Lower lobe of right lung (tissue), 2 donors: ENCODE measurements at regions not wholly inside any gene's neighbourhood (a gene's known extent, or its start where the extent isn't known, plus 50 kb on each side); places are given as distances from the start of the nearest gene placed in this dataset.

Experiments
- ATAC-seq, 2 donors: fragments of 200-7000 bp; cut with Tn5 transposase; one replicate each; pipeline ENCODE4 v1.9.1; 2020 to 2022; ENCODE audit warnings: mild to moderate bottlenecking in 2 of 2, moderate library complexity in 2 of 2
- DNase-seq: peaks from one replicate; pipeline ENCODE4 v3.0.0-alpha.2; 2020
- H3K27ac ChIP-seq: fragments of 200-600 bp; one replicate; pipeline ENCODE4 v1.8.0; 2022
- H3K27me3 ChIP-seq: fragments of 200-600 bp; one replicate; pipeline ENCODE4 v1.8.0; 2022; ENCODE audit warnings: low read depth
- H3K36me3 ChIP-seq: fragments of 200-600 bp; one replicate; pipeline ENCODE4 v1.8.0; 2022; ENCODE audit warnings: mild to moderate bottlenecking
- H3K4me1 ChIP-seq: fragments of 200-600 bp; one replicate; pipeline ENCODE4 v1.8.0; 2022
- H3K4me3 ChIP-seq: fragments of 200-600 bp; one replicate; pipeline ENCODE4 v1.8.0; 2022; ENCODE audit warnings: mild to moderate bottlenecking
- H3K9me3 ChIP-seq: fragments of 200-600 bp; one replicate; pipeline ENCODE4 v1.8.0; 2022
- intact Hi-C: fragments of 100-400 bp; cut with DNase I; formaldehyde crosslinking; loops from one replicate; pipeline ENCODE4 v1.11.0; 2022
- TF ChIP-seq, protein P1 (sequence below): fragments of 200-600 bp; IDR thresholded peaks from one replicate; pipeline ENCODE4 v1.8.0; 2022; ENCODE audit warnings: antibody characterized with exemption, mild to moderate bottlenecking
- donor health status: DM: no; HTN: yes; CAD: no; lungs with severe emphysema.

DNA sequence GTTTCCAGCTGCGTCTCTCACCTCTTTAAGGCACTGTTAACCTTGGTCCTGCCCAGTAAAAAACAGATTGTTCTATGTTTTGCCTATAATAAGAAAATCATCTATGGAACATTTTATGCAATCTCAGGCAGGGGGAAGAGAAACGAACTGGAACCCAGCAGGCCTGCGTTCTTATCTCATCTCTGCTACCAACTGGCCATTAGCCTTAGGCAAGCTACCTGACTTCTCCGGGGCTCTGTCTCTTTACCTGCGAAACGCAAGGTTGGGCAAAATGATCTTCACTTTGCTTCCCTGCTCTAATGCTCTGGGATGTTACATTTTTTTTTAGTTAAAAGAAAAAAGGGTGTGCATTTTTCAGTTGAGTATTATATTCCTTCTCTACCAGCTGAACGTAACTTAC lies 70.5 kb upstream of the WIPF1 start:
- H3K4me1 ChIP-seq: peaks cover 29% of the 10 kb centered on the region
- H3K4me3 ChIP-seq: no peak overlapping the region
- intact Hi-C loops: no loop called here
- H3K27ac ChIP-seq: no peak overlapping the region
- H3K27me3 ChIP-seq: no peaks in the 10 kb centered on the region
- no peak for DNase-seq
- peaks cover 4% of the 10 kb centered on the region for H3K36me3 ChIP-seq
- TF ChIP-seq, protein P1, sequence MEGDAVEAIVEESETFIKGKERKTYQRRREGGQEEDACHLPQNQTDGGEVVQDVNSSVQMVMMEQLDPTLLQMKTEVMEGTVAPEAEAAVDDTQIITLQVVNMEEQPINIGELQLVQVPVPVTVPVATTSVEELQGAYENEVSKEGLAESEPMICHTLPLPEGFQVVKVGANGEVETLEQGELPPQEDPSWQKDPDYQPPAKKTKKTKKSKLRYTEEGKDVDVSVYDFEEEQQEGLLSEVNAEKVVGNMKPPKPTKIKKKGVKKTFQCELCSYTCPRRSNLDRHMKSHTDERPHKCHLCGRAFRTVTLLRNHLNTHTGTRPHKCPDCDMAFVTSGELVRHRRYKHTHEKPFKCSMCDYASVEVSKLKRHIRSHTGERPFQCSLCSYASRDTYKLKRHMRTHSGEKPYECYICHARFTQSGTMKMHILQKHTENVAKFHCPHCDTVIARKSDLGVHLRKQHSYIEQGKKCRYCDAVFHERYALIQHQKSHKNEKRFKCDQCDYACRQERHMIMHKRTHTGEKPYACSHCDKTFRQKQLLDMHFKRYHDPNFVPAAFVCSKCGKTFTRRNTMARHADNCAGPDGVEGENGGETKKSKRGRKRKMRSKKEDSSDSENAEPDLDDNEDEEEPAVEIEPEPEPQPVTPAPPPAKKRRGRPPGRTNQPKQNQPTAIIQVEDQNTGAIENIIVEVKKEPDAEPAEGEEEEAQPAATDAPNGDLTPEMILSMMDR: no peak
- ATAC-seq: no peak
- no peaks in the 10 kb centered on the region for H3K9me3 ChIP-seq

DNA sequence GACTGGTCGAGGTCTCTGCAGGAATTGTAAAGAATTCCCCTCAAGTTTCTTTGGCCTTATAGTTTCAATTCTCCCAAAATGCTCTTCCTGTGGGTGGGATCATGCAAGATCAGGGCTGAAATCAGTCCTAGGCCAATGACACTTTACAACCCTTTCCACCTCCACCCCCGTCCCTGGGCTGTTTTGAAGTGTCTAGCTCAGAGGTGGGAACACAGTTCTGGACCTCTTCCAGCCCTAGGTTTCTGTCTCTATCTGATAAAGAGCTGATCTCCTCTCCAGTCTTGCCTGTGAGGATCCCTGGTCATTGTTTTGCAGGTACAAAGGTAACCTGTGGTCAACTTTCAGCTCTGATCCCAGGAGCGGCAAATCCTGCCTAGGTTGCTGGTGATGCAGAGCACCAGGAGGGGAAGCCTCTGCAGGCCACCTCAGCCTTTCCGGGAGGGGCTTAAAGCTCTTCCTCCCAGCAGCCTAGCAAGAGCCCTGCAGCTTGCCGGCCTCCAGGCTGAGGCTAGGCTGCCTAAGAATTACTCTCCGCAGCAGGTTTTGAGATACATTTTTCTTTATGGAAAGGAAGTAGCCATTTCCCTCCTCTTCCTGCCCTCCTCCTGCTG lies 69.8 kb upstream of the WIPF1 start:
- TF ChIP-seq, protein P1: no peak
- Histone ChIP-seq H3K27ac (peak overlapping the region; percentile 22), H3K4me1 (peaks cover 31% of the 10 kb centered on the region), H3K9me3 (no peaks in the 10 kb centered on the region), H3K4me3 (no peak overlapping the region), H3K36me3 (no peaks in the 10 kb centered on the region), H3K27me3 (no peaks in the 10 kb centered on the region)
- DNase-seq: no peak
- ATAC-seq: peak in 1 of 2 donors; percentile 31
- intact Hi-C loops: no loop called here

DNA sequence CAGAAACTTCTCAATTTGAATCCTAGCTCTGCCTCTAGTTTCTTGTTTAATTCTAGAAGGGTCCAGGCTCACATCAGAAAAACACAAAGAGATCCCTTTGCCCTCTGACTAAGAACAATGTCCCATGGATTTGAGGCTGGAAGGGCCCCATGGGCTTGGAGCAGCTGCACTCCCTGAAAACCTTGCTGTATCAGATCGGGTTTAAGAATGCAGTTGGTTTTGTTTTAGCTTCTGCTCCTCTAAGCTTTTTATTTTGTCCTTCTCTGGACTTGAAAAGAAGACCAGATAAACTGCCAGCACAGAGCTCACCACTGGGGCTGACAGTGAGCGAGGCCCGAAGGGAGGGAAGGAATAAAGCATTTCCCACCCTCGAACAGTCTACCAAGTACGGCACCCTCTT lies 69.2 kb upstream of the WIPF1 start:
- TF ChIP-seq, protein P1: no peak
- DNase-seq (no peak), ATAC-seq (no peak)
- intact Hi-C loops: no loop called here
- peaks cover 31% of the 10 kb centered on the region for H3K4me1 ChIP-seq
- no peaks in the 10 kb centered on the region for H3K36me3 ChIP-seq
- no peak overlapping the region for H3K4me3 ChIP-seq
- H3K27ac ChIP-seq: peak overlapping the region; percentile 22
- H3K9me3 ChIP-seq: no peaks in the 10 kb centered on the region
- no peaks in the 10 kb centered on the region for H3K27me3 ChIP-seq

DNA sequence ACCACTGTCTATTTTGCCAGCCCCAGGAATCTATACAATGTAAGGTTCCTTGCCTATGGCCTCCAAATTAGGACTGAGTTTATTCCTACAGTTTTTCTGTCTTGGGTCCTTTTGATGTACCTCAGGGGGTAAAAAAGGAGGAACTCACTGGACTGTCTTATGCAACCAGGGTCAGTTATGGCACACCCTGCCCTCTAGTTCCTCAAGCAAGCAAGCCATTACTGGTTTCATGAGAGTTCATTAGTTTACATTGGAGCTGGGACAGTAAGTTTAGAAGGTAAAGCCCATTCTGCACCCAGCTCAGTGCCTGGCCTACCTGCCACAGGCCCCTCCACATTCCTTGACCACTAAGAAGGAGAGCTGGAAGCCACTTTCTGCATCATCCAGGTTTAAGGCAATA lies 68.7 kb upstream of the WIPF1 start:
- H3K36me3 ChIP-seq: no peaks in the 10 kb centered on the region
- TF ChIP-seq, protein P1: no peak
- no peaks in the 10 kb centered on the region for H3K9me3 ChIP-seq
- DNase-seq: no peak
- H3K27me3 ChIP-seq: no peaks in the 10 kb centered on the region
- peaks cover 31% of the 10 kb centered on the region for H3K4me1 ChIP-seq
- peak; percentile 60 to 79 for ATAC-seq
- no peak overlapping the region for H3K4me3 ChIP-seq
- H3K27ac ChIP-seq: no peak overlapping the region
- intact Hi-C loops: no loop called here

DNA sequence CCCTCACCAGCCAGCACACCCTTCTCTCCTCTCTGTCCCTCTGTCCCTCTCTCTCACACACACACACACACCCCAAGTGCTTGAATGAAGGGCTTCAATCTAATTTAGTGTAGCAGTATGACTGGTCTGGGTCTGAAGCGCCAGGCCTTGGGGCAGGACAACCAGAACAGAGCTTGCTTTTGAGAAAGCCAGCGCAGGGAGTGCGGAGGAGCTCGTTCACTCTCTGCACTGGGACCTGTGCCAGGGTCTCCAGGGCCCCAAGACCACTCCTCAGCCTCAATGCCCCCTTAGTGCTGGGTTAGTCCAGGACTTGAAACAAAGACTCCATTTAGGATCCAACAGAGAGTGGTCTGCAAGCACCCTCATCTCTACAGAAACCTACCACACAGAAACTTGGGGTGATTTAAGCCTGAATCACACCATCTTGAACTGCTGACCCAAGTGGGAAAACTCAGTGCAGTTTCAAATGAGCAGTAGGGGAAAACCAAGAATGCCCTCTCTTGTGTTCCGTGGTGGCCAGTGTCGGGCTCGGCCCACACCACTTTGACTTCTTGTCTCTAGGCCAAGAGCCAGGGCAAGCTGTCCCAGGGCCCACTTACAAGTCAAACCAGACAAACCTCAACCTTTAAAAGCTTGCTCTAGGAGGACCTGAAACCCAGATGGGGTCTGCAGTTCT lies 66.6 kb upstream of the WIPF1 start:
- TF ChIP-seq, protein P1: no peak
- no peak overlapping the region for H3K27ac ChIP-seq
- no peaks in the 10 kb centered on the region for H3K36me3 ChIP-seq
- intact Hi-C loops: no loop called here
- H3K4me1 ChIP-seq: peaks cover 31% of the 10 kb centered on the region
- H3K9me3 ChIP-seq: no peaks in the 10 kb centered on the region
- DNase-seq: no peak
- H3K4me3 ChIP-seq: no peak overlapping the region
- H3K27me3 ChIP-seq: no peaks in the 10 kb centered on the region
- ATAC-seq: no peak
